ENCODE measurements at regions not wholly inside any gene's neighbourhood (a gene's known extent, or its start where the extent isn't known, plus 50 kb on each side); places are given as distances from the start of the nearest gene placed in this dataset.
A peak's percentile ranks its signal among the peaks of the same experiment; 100 is the strongest.

- no peak for TF ChIP-seq CTCF (conservative IDR thresholded peaks at IDR 0.05; ENCODE audit: low read depth)
- ChIA-PET CTCF (no interaction called here), POLR2A (ENCODE audit: low non-redundant PET) (no interaction called here)
- DNase-seq (ENCODE audit: low spot score): no peak
- H3K27ac ChIP-seq: no peak overlapping the region
These were observed 479.3 kb upstream of the ZFP42 start for GRCh38 chr4:187516224-187516623.

DNA sequence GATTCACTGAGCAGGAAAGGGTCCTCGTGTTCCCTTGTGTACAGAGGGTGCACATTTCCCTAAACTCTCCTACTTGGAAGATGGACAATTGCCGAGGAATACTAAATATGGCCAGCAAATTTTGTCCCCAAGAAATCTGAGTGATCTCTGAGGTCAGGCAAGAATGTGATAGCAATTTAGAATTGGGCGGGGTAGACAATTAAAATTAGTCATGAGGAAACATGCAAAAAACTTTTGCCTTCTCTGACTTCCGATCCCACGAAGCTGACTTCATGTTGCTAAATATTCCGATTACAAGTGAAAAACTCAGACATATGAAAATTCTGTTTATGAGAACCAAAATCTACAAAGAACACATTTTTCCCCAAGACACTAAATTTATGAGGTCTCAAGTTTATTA, 453.9 kb upstream of the ZFP42 start:
- H3K27ac ChIP-seq: no peak overlapping the region
- TF ChIP-seq CTCF (conservative IDR thresholded peaks at IDR 0.05; ENCODE audit: low read depth): no peak
- ChIA-PET POLR2A (ENCODE audit: low non-redundant PET) (no interaction called here), CTCF (no interaction called here)
- DNase-seq (ENCODE audit: low spot score): peak; percentile 11

GRCh38 chr4:187544461-187545053, 451.0 kb upstream of the ZFP42 start:
- POLR2A ChIA-PET (ENCODE audit: low non-redundant PET): no interaction called here
- no peak overlapping the region for H3K27ac ChIP-seq
- CTCF ChIA-PET: no interaction called here
- TF ChIP-seq CTCF (conservative IDR thresholded peaks at IDR 0.05; ENCODE audit: low read depth): no peak
- no peak for DNase-seq (ENCODE audit: low spot score)

- ChIA-PET CTCF (interaction anchor here (0.5 to 0.7 kb wide), 3 partner anchors 531 to 1911 kb away, joined by 4 to 5 read pairs (median 5); no protein-coding TSS in a partner anchor), POLR2A (ENCODE audit: low non-redundant PET) (no interaction called here)
- H3K27ac ChIP-seq: no peak overlapping the region
- DNase-seq (ENCODE audit: low spot score): no peak
- TF ChIP-seq CTCF (conservative IDR thresholded peaks at IDR 0.05; ENCODE audit: low read depth): no peak
These were observed 448.3 kb upstream of the ZFP42 start for GRCh38 chr4:187547316-187547715.

GRCh38 chr4:187550256-187550950, 445.2 kb upstream of the ZFP42 start:
- POLR2A ChIA-PET (ENCODE audit: low non-redundant PET): no interaction called here
- no peak for TF ChIP-seq CTCF (conservative IDR thresholded peaks at IDR 0.05; ENCODE audit: low read depth)
- DNase-seq (ENCODE audit: low spot score): no peak
- CTCF ChIA-PET: interaction anchor here (0.7 kb wide), 1 partner anchor 823 kb away, joined by 3 read pairs; no protein-coding TSS in a partner anchor
- H3K27ac ChIP-seq: no peak overlapping the region

DNA sequence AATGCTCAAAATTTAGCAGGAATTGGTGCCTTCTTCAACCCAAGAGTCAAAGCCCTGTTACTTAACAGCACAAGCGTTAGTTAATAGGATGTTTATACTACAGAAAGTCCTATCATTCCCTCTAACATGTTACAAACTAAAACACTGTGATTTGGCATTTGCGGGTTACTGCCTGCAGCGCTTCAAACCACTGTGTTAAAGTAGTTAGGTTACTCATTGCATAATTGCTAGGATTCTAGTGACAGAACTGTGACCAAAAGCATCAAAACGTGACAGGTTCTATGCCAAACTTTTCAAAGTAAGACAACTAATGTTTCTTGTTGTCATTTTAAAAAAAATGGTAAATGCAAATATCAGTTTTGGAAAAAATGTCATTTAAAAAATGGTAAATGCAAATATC, 442.8 kb upstream of the ZFP42 start:
- no peak overlapping the region for H3K27ac ChIP-seq
- TF ChIP-seq CTCF (conservative IDR thresholded peaks at IDR 0.05; ENCODE audit: low read depth): no peak
- ChIA-PET CTCF (interaction anchor here (0.7 kb wide), 1 partner anchor 391 kb away, joined by 4 read pairs; no protein-coding TSS in a partner anchor), POLR2A (ENCODE audit: low non-redundant PET) (no interaction called here)
- no peak for DNase-seq (ENCODE audit: low spot score)

Data from RWPE1 (cell line).